Colonic mucosa (tissue), 4 donors: ENCODE measurements at regions not wholly inside any gene's neighbourhood (a gene's known extent, or its start where the extent isn't known, plus 50 kb on each side); places are given as distances from the start of the nearest gene placed in this dataset.

ENCODE experiments used
- DNase-seq: peaks from one replicate; pipeline ENCODE4 v3.0.0-alpha.2; 2020
- H3K27ac ChIP-seq: fragments of 200-600 bp; one replicate; pipeline ENCODE4 v1.8.0; 2021
- H3K27me3 ChIP-seq: fragments of 200-600 bp; one replicate; pipeline ENCODE4 v1.8.0; 2021
- H3K36me3 ChIP-seq: fragments of 200-600 bp; one replicate; pipeline ENCODE4 v1.8.0; 2021
- H3K4me1 ChIP-seq: fragments of 200-600 bp; one replicate; pipeline ENCODE4 v1.8.0; 2021; ENCODE audit warnings: mild to moderate bottlenecking
- H3K4me3 ChIP-seq: fragments of 200-600 bp; one replicate; pipeline ENCODE4 v1.8.0; 2021
- H3K9ac ChIP-seq, 2 donors: one replicate each; pipeline ENCODE4 v1.7.0; 2013; ENCODE audit warnings: control low read depth in 2 of 2, low read depth in 2 of 2, low read length in 2 of 2
- H3K9me3 ChIP-seq: fragments of 200-600 bp; one replicate; pipeline ENCODE4 v1.8.0; 2021
- intact Hi-C: fragments of 100-400 bp; cut with DNase I; formaldehyde crosslinking; loops from one replicate; pipeline ENCODE4 v1.14.1; 2022
- TF ChIP-seq, protein P1 (sequence below): fragments of 200-600 bp; IDR thresholded peaks from one replicate; pipeline ENCODE4 v1.8.0; 2022; ENCODE audit warnings: antibody characterized with exemption, mild to moderate bottlenecking
- donor health status: healthy.
- donor health status: DM: no; HTN: no; CAD: no.
- donor health status: DM: no; HTN: no; CAD: no.

DNA sequence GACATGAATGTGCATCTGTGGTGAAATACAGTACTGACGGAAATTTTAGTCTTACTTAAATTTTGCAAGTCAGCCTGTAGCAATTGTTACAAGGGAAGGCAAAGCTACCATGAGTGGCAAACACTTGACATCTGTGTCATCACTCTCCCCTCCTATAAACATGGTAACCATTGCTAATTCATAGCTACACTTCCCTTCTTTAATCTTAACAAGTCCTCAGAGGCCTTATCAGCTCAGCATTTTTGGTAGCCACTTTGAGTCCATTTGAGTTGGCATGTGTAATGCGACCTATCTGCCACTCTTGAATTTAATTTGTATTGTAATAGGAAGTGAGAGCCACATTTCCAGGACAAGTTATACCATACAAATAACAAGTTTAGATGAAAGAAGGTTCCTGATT lies 218.1 kb downstream of the RMST start:
- no peaks in the 10 kb centered on the region for H3K4me1 ChIP-seq
- no peak overlapping the region for H3K27ac ChIP-seq
- TF ChIP-seq, protein P1, sequence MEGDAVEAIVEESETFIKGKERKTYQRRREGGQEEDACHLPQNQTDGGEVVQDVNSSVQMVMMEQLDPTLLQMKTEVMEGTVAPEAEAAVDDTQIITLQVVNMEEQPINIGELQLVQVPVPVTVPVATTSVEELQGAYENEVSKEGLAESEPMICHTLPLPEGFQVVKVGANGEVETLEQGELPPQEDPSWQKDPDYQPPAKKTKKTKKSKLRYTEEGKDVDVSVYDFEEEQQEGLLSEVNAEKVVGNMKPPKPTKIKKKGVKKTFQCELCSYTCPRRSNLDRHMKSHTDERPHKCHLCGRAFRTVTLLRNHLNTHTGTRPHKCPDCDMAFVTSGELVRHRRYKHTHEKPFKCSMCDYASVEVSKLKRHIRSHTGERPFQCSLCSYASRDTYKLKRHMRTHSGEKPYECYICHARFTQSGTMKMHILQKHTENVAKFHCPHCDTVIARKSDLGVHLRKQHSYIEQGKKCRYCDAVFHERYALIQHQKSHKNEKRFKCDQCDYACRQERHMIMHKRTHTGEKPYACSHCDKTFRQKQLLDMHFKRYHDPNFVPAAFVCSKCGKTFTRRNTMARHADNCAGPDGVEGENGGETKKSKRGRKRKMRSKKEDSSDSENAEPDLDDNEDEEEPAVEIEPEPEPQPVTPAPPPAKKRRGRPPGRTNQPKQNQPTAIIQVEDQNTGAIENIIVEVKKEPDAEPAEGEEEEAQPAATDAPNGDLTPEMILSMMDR: no peak
- intact Hi-C loops: no loop called here
- DNase-seq: no peak
- H3K27me3 ChIP-seq: no peaks in the 10 kb centered on the region
- no peaks in the 10 kb centered on the region for H3K9me3 ChIP-seq
- H3K4me3 ChIP-seq: no peak overlapping the region
- H3K36me3 ChIP-seq: no peaks in the 10 kb centered on the region
- H3K9ac ChIP-seq: no peak overlapping the region

- Histone ChIP-seq H3K27me3 (no peaks in the 10 kb centered on the region), H3K9ac (no peak overlapping the region), H3K4me1 (no peaks in the 10 kb centered on the region), H3K36me3 (no peaks in the 10 kb centered on the region), H3K9me3 (no peaks in the 10 kb centered on the region), H3K27ac (no peak overlapping the region), H3K4me3 (no peak overlapping the region)
- intact Hi-C loops: no loop called here
- no peak for DNase-seq
- TF ChIP-seq, protein P1: no peak
Observed at GRCh38 chr12:97681612-97682504, 219.3 kb downstream of the RMST start.

DNA sequence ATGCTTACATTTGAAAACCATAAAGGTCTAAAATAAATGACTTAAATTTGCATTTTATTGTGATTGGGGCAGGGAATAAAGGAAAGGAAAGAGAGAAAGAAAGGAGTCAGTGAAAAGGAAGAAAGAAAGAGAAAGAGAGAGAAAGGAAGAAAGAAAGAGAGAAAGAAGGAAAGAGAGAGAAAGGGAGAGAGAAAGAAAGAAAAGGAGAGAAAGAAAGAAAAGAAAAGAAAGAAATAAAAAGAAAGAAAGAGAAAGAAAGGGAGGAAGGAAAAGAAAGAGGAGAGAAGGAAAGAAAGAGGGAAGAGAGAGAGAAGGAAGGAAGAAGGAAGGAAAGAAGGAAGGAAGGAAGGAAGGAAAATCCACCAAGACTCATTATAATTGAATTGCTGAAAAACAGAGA lies 222.8 kb downstream of the RMST start:
- Histone ChIP-seq H3K27ac (no peak overlapping the region), H3K27me3 (no peaks in the 10 kb centered on the region), H3K4me3 (no peak overlapping the region), H3K9me3 (no peaks in the 10 kb centered on the region), H3K4me1 (no peaks in the 10 kb centered on the region), H3K36me3 (no peaks in the 10 kb centered on the region), H3K9ac (no peak overlapping the region)
- no peak for DNase-seq
- TF ChIP-seq, protein P1: no peak
- intact Hi-C loops: no loop called here

- no peak for DNase-seq
- TF ChIP-seq, protein P1: no peak
Observed at GRCh38 chr12:97701901-97702300, 239.3 kb downstream of the RMST start.

GRCh38 chr12:97711392-97711791 lies 248.8 kb downstream of the RMST start:
- Histone ChIP-seq H3K9ac (no peak overlapping the region), H3K27me3 (no peaks in the 10 kb centered on the region), H3K4me3 (no peak overlapping the region), H3K36me3 (no peaks in the 10 kb centered on the region), H3K4me1 (no peaks in the 10 kb centered on the region), H3K27ac (no peak overlapping the region), H3K9me3 (no peaks in the 10 kb centered on the region)
- intact Hi-C loops: no loop called here
- DNase-seq: no peak
- TF ChIP-seq, protein P1: no peak

More at GRCh38 chr12:97701901-97702300, 239.3 kb downstream of the RMST start:
- Histone ChIP-seq H3K9ac (no peak overlapping the region), H3K9me3 (no peaks in the 10 kb centered on the region), H3K27me3 (no peaks in the 10 kb centered on the region), H3K4me1 (no peaks in the 10 kb centered on the region), H3K36me3 (no peaks in the 10 kb centered on the region), H3K27ac (no peak overlapping the region), H3K4me3 (no peak overlapping the region)
- intact Hi-C loops: no loop called here
